ENCODE measurements at regions not wholly inside any gene's neighbourhood (a gene's known extent, or its start where the extent isn't known, plus 50 kb on each side); places are given as distances from the start of the nearest gene placed in this dataset.

GRCh38 chr1:189880135-189880534 lies 597.5 kb downstream of the BRINP3 start:
- no peak for DNase-seq (ENCODE audit: low spot score)

DNA sequence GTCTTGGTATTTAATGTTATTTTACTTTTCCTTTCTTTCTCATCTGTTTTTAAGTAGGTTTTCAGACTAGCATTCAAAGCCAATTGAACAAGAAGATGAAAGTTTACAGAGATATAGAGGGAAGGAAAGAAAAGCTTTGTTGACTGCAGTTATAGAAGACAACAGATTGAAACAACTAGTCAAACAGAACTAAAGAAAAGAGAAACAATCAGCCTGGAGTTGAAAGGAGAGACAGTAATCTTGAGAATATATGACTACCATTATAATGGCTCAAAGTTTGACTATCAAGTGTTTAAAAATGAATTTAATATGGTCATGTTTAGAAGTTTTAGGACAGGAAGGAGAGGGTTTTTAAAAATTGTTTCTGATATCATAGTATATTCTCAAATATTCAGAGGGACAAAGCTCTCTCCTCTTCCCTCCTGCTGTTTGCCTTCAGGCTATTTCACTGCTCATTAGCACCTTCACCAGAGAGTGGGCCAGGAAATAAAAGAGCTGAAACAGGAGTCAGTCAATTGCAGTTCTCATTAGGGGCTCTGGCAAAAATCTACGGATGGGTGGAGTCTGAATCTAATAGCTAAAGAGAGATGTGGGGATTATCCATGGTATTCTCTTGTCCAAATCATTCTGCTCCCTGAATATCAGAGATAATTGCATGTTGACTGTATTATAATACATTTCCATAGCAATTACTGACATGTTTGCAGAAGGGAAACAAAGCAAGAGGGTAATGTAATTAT lies 577.8 kb downstream of the BRINP3 start:
- DNase-seq (ENCODE audit: low spot score) = no peak

DNA sequence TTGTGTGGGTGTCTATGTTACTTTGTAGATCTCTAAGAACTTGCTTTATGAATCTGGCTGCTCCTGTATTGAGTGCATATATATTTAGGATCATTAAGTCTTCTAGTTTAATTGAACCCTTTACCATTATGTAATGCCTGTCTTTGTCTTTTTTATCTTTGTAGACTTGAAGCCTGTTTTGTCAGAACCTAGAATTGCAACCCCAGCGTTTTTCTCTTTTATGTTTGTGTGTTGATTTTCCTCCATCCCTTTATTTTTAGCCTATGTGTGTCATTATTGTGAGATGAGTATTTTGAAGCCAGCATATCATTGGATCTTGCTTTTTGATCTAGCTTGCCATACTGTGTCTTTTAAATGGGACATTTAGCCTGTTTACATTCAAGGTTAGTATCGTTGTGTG lies 573.2 kb downstream of the BRINP3 start:
- DNase-seq (ENCODE audit: low spot score) = no peak

DNA sequence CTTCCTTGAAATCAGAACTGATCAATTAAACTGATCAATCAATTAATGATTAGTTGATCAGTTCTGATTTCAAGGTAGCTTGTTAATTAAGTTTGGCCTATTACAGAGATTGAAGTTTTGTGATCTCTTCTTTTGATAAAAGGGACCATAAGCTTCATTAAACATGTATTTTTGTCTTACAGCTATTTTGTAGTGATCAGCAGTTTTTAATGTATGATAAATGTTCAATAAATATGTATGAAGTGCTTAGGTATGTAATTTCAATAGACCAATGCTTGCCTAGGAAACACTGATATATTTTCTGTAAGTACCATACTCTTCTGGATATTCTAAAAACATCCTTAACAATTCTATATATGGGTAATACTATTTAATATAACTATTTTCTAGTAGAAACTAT lies 569.6 kb downstream of the BRINP3 start:
- no peak for DNase-seq (ENCODE audit: low spot score)

DNA sequence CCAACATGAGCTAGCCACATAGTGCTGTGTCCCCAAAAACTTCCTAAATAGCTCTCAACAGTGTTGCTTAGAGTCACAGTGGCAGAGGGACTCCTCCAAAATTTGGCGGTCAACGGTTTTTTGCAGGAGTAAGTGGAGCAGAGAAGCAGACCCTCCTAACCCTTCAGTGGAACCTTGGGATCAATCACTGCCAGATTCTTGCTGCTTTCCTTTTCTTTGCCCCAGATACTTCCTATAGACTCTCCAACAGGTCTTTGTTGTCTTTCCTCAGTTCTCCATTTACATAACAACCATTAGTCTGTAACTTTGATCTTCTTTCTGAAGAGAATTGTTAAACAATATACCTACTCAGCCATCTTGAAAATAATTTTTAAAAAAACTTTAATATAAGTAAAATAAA lies 556.1 kb downstream of the BRINP3 start:
- no peak for DNase-seq (ENCODE audit: low spot score)

DNA sequence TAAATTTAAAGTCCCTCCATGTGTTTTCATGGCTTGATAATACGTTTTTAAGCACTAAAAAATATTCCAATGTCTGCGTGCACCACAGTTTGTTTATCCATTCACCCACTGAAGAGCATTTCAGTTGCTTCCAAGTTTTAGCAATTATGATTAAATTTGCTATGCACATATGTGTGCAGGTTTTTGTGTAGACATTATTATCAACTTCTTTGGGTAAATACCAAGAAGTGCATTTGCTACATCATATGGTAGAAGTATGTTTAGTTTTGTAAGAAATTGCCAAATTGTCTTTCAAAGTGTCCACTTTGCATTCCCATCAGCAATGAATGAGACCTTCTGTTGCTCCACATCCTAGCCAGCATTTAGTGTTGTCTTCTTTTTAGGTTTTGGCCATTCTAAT lies 550.0 kb downstream of the BRINP3 start:
- no peak for DNase-seq (ENCODE audit: low spot score)

GRCh38 chr1:189929501-189930099 lies 548.1 kb downstream of the BRINP3 start:
- DNase-seq (ENCODE audit: low spot score) = no peak

DNA sequence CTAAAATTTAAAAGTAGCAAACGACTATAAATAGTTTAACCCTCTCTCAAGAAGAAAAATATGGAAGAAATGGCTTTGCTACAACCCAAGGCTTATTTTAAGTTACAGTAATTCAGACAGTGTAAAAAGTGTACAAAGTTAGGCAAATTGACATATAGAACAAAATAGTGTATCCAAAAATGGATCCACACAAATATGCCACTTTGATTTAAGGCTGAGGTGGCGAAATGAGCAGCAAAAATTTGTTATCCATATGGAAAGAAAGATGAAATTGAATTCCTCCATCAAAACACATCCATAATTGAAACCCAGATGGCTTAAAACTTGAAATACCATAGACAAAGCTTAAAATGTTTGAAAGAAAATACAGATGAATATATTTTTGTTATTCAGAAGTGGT lies 540.8 kb downstream of the BRINP3 start:
- no peak for DNase-seq (ENCODE audit: low spot score)

DNA sequence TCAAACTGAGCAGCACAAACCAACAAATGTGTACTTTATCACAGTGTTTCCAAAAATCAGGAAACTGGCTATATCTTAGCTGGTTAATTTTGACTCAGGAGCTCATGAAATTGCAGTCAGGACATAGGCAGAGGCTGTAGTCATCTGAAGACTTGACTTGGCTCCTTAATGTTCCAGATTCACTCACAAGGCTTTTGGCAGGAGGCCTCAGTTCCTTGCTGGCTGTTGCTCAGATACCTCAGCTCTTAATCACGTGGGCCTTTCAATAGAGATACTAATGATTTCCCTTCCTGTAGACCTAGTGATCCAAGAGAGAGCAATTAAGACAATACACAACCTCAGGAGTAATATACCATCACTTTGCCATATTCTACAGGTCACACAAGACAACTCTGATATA lies 537.7 kb downstream of the BRINP3 start:
- DNase-seq (ENCODE audit: low spot score) = no peak

DNA sequence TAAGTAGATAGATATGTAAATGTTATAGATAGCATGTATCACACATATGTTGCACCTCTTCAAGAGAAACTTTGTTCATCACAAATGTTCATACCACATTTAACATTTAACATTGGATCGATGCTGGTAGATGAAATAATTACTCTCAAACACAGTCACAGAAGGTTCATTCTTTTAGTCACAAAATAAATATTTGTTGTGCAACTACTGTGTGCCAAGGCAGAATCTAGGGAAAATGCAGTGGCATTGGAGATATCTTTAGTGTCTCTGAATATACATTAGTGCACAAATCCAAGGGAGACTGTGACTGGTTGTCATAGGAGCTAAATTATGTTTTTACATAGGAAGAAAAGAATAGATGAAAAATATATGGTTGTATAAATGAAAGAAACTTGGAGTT lies 535.7 kb downstream of the BRINP3 start:
- DNase-seq (ENCODE audit: low spot score) = no peak

GRCh38 chr1:189958756-189959155 lies 518.9 kb downstream of the BRINP3 start:
- no peak for DNase-seq (ENCODE audit: low spot score)

DNA sequence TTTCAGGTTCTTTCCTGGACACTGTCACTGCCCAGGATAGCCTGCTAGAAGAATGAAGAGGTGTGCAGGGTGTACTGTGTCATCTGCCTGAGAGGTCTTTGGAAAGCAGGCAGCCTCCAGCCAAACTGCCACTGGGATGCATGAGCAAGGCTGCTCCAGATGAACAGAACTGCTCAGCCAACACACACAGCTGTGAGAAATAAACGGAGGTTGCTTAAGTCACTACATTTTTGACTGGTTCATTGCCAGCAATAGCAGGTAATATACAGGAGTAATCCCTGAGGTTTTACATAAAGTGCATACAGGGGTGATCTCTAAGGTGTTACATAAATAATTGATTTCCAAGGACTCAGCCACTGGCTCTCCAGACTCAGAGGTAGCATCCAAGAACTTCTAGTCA lies 516.9 kb downstream of the BRINP3 start:
- no peak for DNase-seq (ENCODE audit: low spot score)

DNA sequence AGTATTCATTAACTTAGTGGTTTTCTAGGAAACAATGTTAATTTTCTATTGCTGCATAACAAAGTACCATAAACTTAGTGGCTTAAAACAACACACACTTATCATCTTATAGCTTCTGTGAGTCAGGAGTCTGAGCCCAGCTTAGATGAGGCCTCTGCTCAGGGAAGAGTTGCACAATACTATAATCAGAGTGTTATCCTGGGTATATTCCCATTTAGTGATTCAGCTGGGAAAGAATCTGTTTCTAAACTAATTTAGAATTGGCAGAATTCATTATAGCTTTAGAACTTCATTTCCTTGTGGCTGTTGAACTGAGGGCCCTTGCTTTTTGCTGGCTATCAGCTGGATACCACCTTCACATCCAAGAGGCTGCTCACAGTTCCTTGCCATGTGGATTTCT lies 515.5 kb downstream of the BRINP3 start:
- DNase-seq (ENCODE audit: low spot score) = no peak

DNA sequence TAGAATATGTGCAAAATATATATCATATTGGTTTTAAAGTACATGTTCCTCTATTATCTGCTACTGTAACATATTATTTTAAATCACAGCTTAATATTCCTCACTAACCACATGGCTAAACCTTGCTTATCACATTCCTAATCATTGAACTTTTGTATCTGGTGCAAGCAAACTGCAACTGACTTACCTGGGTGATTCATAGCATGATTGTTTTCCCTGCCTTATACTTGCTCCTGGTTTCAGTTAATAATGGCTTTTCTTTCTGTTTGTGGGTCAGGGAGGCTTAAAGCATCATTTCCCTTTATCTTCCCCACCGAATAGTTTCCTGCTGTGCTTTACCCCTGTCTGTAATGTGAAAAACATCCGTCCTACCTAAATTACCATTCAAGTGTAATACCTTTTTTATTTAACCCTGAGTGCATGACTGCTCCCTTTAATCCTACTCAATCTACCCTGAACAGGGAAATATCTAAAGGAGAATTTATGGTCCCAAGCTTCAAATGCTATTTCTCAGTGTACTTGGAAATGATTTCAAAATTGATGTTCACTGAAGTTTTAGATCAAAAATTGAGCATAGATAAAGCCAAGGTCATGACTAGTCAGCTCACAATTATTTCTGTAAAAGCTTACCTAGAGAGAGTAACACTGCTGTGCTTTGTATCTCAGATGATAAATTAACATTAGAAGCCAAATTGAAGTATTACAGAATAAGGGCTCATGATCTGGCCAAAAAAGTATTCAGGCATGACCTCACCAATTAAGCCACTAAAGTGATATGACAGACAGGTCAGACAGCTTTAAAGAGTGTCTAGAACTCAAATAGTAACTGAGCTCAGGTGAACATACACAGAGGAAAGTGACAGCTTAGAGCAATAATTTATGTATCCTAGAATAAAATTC lies 507.1 kb downstream of the BRINP3 start:
- DNase-seq (ENCODE audit: low spot score) = no peak

- DNase-seq (ENCODE audit: low spot score) = no peak
Observed at GRCh38 chr1:189971656-189972055, 506.0 kb downstream of the BRINP3 start.

DNA sequence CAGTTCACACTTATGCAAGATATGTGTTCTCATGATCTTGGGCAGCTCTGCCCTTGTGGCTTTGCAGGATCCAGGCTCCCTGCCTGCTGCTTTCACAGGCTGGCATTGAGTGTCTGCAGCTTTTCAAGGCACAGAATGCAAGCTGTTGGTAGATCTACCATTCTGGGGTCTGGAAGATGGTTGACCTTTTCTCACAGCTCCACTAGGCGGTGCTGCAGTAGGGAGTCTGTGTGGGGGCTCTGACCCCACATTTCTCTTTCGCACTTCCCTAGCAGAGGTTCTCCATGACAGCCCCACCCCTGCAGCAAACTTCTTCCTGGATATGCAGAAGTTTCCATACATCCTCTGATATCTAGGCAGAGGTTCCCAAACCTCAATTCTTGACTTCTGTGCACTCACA lies 500.5 kb downstream of the BRINP3 start:
- no peak for DNase-seq (ENCODE audit: low spot score)

- DNase-seq (ENCODE audit: low spot score) = no peak
Observed at GRCh38 chr1:189983166-189983890, 494.3 kb downstream of the BRINP3 start.

DNA sequence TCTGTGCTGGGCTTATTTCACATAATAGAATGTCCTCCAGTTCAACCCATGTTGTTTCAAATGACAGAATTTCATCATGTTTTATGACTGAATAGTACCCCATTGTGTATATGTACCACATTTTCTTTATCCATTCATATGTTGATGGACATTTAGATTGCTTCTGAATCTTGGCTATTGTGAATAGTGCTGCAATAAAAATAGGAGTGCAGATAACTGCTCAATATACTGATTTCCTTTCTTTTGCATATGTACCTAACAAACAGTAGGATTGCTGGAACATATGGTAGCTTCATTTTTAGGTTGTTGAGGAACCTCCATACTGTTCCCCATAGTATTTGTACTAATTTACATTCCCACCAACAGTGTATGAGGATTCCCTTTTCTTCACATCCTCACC lies 491.1 kb downstream of the BRINP3 start:
- no peak for DNase-seq (ENCODE audit: low spot score)

DNA sequence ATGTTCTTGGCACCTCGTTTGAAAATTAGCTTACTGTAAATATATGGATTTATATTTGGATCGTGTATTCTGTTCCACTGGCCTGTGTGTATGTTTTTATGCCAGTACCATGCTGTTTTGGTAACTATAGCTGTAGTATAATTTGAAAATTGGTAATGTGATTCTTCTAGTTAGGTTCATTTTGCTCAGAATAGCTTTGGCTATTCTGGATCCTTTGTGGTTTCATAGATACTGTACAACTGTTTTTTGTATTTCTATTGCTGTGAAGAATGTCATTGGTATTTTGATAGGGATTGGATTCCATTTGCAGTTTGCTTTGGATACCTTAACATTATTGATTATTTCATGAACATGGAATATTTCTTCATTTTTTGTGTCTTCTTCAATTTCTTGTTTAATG lies 490.2 kb downstream of the BRINP3 start:
- DNase-seq (ENCODE audit: low spot score) = no peak

DNA sequence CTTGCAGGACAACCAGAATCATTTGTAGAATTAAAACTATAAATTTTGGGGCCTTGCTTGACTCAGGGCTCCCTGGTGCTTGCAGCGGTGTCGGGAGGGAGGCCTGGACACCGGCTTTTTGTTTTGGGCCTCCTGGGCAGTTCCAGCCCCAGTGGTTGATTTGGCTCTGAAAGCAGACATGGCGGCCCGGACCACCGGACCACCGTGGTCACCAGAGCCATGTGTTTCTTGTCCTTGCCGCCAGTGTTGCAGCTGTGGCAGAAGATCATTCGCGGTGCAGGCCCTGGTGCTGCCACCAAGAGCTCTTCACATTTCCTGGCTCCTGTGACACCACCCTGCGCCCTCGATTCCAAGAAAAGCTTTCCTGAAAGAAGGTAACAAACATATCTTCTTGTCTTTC lies 484.8 kb downstream of the BRINP3 start:
- DNase-seq (ENCODE audit: low spot score) = no peak

DNA sequence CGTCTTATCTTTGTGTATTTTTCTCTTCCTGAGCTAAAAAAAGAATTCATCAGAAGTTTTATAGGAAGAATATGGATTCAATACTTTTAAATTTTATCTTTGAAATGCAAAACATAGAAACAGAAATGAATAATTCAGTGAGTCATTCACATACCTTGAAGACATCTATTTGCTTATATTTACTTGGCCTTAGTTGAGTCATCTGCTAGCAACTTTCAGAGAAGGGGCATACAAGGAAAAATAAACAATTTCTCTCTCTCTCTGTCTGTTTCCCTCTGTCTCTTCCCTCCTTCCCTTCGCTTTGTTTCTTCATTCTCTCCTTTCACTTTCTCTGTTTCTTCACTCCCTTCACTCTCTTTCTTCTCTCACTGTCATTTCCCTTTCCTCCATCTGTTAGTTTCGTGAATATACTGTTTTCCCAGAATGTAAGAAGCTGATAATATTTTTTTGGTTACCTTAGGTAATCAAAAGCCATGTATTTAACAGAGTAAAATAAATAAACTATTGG lies 477.2 kb downstream of the BRINP3 start:
- no peak for DNase-seq (ENCODE audit: low spot score)

DNA sequence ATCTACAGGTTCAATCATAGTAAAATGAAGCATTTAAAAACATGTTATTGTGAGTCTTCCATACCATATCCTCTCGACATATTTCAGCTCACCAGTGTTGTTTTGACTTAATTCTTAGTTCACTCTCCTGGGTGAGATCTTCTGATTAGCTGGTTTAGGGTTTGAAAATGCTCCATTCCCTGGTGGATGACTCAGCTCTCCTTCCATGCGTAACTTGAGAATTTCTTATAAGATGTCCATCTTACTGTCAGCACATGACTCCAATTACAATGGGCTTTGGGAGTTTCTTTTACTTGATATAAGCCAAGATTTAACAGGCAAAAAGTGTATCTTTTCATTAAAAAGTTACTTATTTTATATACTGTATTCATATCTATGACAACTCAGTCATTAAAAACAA lies 476.5 kb downstream of the BRINP3 start:
- DNase-seq (ENCODE audit: low spot score) = no peak
